ENCODE measurements at regions not wholly inside any gene's neighbourhood (a gene's known extent, or its start where the extent isn't known, plus 50 kb on each side); places are given as distances from the start of the nearest gene placed in this dataset.

DNA sequence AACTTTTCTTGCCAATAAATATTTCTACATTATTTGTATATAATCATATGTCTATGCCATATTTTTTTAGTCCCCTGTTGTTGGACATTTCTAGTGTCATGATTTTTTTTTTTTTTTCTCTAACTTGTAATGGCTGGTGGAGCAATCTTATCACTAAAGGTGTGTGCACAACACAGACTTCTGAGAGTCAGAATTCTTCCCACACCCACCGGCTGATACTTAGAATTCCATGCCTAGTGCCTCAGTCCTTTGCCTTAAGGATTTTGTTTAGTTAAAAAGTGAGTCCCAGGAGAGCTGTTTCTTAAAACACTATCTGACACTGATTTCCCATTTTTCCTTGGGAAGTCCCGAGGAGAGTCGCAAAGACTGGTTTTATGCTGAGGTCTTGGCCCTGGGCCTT is 87.7 kb upstream of the BARX2 start:
- Histone ChIP-seq H2AFZ (ENCODE audit: low read depth, low read length) (no peak overlapping the region), H3K4me1 (ENCODE audit: insufficient read depth, low read length) (no peaks in the 10 kb centered on the region), H3K79me2 (ENCODE audit: insufficient read depth, low read length) (no peaks in the 10 kb centered on the region), H3K4me3 (ENCODE audit: low read depth in 1 of 2, low read length in 2 of 2) (no peak overlapping the region), H3K4me2 (ENCODE audit: insufficient read depth, low read length) (no peak overlapping the region), H3K9ac (ENCODE audit: low read depth, low read length) (no peak overlapping the region), H4K20me1 (ENCODE audit: insufficient read depth, low read length) (no peaks in the 10 kb centered on the region), H3K27ac (ENCODE audit: low read length) (no peak overlapping the region), H3K9me3 (ENCODE audit: insufficient read depth, low read length, severe bottlenecking) (no peaks in the 10 kb centered on the region), H3K36me3 (ENCODE audit: insufficient read depth, low read length) (no peaks in the 10 kb centered on the region), H3K27me3 (ENCODE audit: insufficient read depth, low read length, poor library complexity) (peaks cover 13% of the 10 kb centered on the region)
- ATAC-seq (ENCODE audit: insufficient read depth, low read depth), result no peak
- TF ChIP-seq, protein P1, sequence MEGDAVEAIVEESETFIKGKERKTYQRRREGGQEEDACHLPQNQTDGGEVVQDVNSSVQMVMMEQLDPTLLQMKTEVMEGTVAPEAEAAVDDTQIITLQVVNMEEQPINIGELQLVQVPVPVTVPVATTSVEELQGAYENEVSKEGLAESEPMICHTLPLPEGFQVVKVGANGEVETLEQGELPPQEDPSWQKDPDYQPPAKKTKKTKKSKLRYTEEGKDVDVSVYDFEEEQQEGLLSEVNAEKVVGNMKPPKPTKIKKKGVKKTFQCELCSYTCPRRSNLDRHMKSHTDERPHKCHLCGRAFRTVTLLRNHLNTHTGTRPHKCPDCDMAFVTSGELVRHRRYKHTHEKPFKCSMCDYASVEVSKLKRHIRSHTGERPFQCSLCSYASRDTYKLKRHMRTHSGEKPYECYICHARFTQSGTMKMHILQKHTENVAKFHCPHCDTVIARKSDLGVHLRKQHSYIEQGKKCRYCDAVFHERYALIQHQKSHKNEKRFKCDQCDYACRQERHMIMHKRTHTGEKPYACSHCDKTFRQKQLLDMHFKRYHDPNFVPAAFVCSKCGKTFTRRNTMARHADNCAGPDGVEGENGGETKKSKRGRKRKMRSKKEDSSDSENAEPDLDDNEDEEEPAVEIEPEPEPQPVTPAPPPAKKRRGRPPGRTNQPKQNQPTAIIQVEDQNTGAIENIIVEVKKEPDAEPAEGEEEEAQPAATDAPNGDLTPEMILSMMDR (IDR thresholded peaks at IDR 0.05; ENCODE audit: borderline replicate concordance, extremely low read depth, low read length, poor library complexity, severe bottlenecking), result no peak
- no peak for TF ChIP-seq EZH2 (IDR thresholded peaks at IDR 0.05; ENCODE audit: borderline replicate concordance, low read depth, low read length, severe bottlenecking)
- no peak for DNase-seq

DNA sequence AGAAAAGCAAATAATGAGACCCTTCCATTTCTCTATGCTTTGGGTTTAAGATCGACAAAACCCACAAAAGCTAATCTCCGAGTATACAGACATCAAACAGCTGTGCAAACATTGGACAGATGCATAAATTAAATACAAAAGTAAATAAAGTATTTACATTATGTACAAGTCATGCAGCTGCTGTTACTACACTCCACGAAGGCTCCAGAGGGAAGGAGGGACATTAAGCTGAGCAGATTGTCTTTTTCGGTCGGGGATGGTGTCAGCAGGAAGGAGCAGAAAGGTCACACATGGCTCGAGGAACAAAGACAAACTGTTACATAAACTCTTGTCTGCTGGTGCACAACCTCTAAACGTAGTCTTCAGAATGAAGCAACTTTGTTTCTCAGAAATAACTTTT is 88.8 kb upstream of the BARX2 start:
- Histone ChIP-seq H2AFZ (ENCODE audit: low read depth, low read length) (no peak overlapping the region), H3K79me2 (ENCODE audit: insufficient read depth, low read length) (no peaks in the 10 kb centered on the region), H3K9me3 (ENCODE audit: insufficient read depth, low read length, severe bottlenecking) (no peaks in the 10 kb centered on the region), H3K4me3 (ENCODE audit: low read depth in 1 of 2, low read length in 2 of 2) (no peak overlapping the region), H3K9ac (ENCODE audit: low read depth, low read length) (no peak overlapping the region), H3K36me3 (ENCODE audit: insufficient read depth, low read length) (no peaks in the 10 kb centered on the region), H3K27me3 (ENCODE audit: insufficient read depth, low read length, poor library complexity) (peaks cover 16% of the 10 kb centered on the region), H4K20me1 (ENCODE audit: insufficient read depth, low read length) (no peaks in the 10 kb centered on the region), H3K27ac (ENCODE audit: low read length) (no peak overlapping the region), H3K4me2 (ENCODE audit: insufficient read depth, low read length) (no peak overlapping the region), H3K4me1 (ENCODE audit: insufficient read depth, low read length) (no peaks in the 10 kb centered on the region)
- TF ChIP-seq EZH2 (IDR thresholded peaks at IDR 0.05; ENCODE audit: borderline replicate concordance, low read depth, low read length, severe bottlenecking), result no peak
- TF ChIP-seq, protein P1 (IDR thresholded peaks at IDR 0.05; ENCODE audit: borderline replicate concordance, extremely low read depth, low read length, poor library complexity, severe bottlenecking), result no peak
- DNase-seq (no peak), ATAC-seq (ENCODE audit: insufficient read depth, low read depth) (no peak)

DNA sequence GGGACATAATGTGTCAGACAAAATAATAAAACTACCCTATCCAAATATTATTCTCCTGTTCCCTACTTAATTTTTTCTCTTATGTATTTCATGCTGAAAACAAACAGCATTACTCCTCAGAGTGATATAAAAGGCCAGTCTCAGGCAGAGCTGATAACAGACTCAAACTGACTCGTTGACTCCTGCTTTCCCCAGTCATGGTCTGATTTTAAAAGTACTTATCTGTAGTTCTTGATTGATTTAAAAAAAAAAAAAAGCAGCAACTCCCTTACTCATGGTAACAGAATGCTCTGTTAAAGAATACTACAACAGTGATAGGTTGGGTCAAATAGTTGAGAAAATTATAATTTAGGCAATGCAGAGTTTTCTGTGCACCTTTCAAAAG is 90.3 kb upstream of the BARX2 start:
- no peak overlapping the region for H3K4me3 ChIP-seq (ENCODE audit: low read depth in 1 of 2, low read length in 2 of 2)
- DNase-seq, result no peak
- no peak for TF ChIP-seq EZH2 (IDR thresholded peaks at IDR 0.05; ENCODE audit: borderline replicate concordance, low read depth, low read length, severe bottlenecking)
- TF ChIP-seq, protein P1 (IDR thresholded peaks at IDR 0.05; ENCODE audit: borderline replicate concordance, extremely low read depth, low read length, poor library complexity, severe bottlenecking), result no peak
- H3K27ac ChIP-seq (ENCODE audit: low read length), result no peak overlapping the region
- no peak for ATAC-seq (ENCODE audit: insufficient read depth, low read depth)
- no peak overlapping the region for H3K4me2 ChIP-seq (ENCODE audit: insufficient read depth, low read length)
- no peaks in the 10 kb centered on the region for H3K9me3 ChIP-seq (ENCODE audit: insufficient read depth, low read length, severe bottlenecking)
- peaks cover 14% of the 10 kb centered on the region for H3K27me3 ChIP-seq (ENCODE audit: insufficient read depth, low read length, poor library complexity)
- H3K9ac ChIP-seq (ENCODE audit: low read depth, low read length), result no peak overlapping the region
- H3K4me1 ChIP-seq (ENCODE audit: insufficient read depth, low read length), result no peaks in the 10 kb centered on the region
- H3K79me2 ChIP-seq (ENCODE audit: insufficient read depth, low read length), result no peaks in the 10 kb centered on the region
- H3K36me3 ChIP-seq (ENCODE audit: insufficient read depth, low read length), result no peaks in the 10 kb centered on the region
- no peak overlapping the region for H2AFZ ChIP-seq (ENCODE audit: low read depth, low read length)
- H4K20me1 ChIP-seq (ENCODE audit: insufficient read depth, low read length), result no peaks in the 10 kb centered on the region

DNA sequence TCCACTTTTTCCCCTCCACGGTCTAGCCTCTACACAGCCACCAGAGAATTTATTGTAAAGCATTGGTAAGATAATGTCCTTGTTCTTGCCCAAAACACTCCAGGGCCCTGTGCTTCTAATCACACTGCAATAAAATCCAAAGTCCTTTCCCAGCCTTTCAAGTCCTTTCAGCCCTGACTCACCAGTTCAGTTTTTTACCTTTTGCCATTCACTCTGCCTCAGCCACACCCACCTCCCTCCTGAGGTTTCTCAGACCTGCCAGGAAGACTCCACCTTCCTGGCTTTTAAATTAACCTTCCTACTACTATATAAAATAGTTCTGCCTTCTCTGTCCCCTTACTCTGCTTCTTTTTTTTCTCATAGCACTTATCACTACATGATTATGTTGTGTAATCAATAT is 91.0 kb upstream of the ARHGAP32 start:
- Histone ChIP-seq H3K9ac (ENCODE audit: low read depth, low read length) (no peak overlapping the region), H3K27ac (ENCODE audit: low read length) (no peak overlapping the region), H3K4me1 (ENCODE audit: insufficient read depth, low read length) (no peaks in the 10 kb centered on the region), H3K9me3 (ENCODE audit: insufficient read depth, low read length, severe bottlenecking) (no peaks in the 10 kb centered on the region), H3K27me3 (ENCODE audit: insufficient read depth, low read length, poor library complexity) (peaks cover 12% of the 10 kb centered on the region), H4K20me1 (ENCODE audit: insufficient read depth, low read length) (no peaks in the 10 kb centered on the region), H2AFZ (ENCODE audit: low read depth, low read length) (no peak overlapping the region), H3K79me2 (ENCODE audit: insufficient read depth, low read length) (no peaks in the 10 kb centered on the region), H3K36me3 (ENCODE audit: insufficient read depth, low read length) (no peaks in the 10 kb centered on the region), H3K4me2 (ENCODE audit: insufficient read depth, low read length) (no peak overlapping the region), H3K4me3 (ENCODE audit: low read depth in 1 of 2, low read length in 2 of 2) (no peak overlapping the region)
- TF ChIP-seq, protein P1 (IDR thresholded peaks at IDR 0.05; ENCODE audit: borderline replicate concordance, extremely low read depth, low read length, poor library complexity, severe bottlenecking), result no peak
- no peak for TF ChIP-seq EZH2 (IDR thresholded peaks at IDR 0.05; ENCODE audit: borderline replicate concordance, low read depth, low read length, severe bottlenecking)
- ATAC-seq (ENCODE audit: insufficient read depth, low read depth) (no peak), DNase-seq (no peak)

All from DND-41 (cell line).